DND-41 (cell line): ENCODE measurements at regions not wholly inside any gene's neighbourhood (a gene's known extent, or its start where the extent isn't known, plus 50 kb on each side); places are given as distances from the start of the nearest gene placed in this dataset.

Experiments used
- EZH2 ChIP-seq: IDR thresholded peaks from 3 replicates; pipeline ENCODE4 v1.6.1; 2012; ENCODE audit warnings: borderline replicate concordance, low read depth, mild to moderate bottlenecking, moderate library complexity, low read length, inconsistent platforms; ENCODE audit not compliant: severe bottlenecking
- TF ChIP-seq, protein P1 (sequence below): IDR thresholded peaks from 2 replicates; pipeline ENCODE4 v1.5.1; 2012; ENCODE audit warnings: borderline replicate concordance, low read length, moderate library complexity, mild to moderate bottlenecking; ENCODE audit not compliant: poor library complexity, severe bottlenecking; ENCODE audit errors: extremely low read depth

GRCh38 chr20:2234598-2235191 is 61.1 kb upstream of the TGM3 start:
- TF ChIP-seq, protein P1, sequence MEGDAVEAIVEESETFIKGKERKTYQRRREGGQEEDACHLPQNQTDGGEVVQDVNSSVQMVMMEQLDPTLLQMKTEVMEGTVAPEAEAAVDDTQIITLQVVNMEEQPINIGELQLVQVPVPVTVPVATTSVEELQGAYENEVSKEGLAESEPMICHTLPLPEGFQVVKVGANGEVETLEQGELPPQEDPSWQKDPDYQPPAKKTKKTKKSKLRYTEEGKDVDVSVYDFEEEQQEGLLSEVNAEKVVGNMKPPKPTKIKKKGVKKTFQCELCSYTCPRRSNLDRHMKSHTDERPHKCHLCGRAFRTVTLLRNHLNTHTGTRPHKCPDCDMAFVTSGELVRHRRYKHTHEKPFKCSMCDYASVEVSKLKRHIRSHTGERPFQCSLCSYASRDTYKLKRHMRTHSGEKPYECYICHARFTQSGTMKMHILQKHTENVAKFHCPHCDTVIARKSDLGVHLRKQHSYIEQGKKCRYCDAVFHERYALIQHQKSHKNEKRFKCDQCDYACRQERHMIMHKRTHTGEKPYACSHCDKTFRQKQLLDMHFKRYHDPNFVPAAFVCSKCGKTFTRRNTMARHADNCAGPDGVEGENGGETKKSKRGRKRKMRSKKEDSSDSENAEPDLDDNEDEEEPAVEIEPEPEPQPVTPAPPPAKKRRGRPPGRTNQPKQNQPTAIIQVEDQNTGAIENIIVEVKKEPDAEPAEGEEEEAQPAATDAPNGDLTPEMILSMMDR: no peak
- no peak for TF ChIP-seq EZH2
